Bronchial epithelial cell (primary cell): ENCODE measurements at regions not wholly inside any gene's neighbourhood (a gene's known extent, or its start where the extent isn't known, plus 50 kb on each side); places are given as distances from the start of the nearest gene placed in this dataset.
"Not testable (repeated sequence)": the region's sequence is repeated elsewhere in the genome, so short reads cannot be mapped to it uniquely, and the experiment has no call there.

Experiments
- DNase-seq: peaks from one replicate; pipeline ENCODE4 v3.0.0-alpha.2; 2010; ENCODE audit warnings: low read depth
- FAIRE-seq: peaks from 2 replicates; lab custom pipeline; 2011; peaks lifted over from hg19 to GRCh38; lab: Jason Lieb, UNC
- H3K27me3 ChIP-seq: 2 replicates; pipeline ENCODE4 v1.5.1; 2011; ENCODE audit warnings: low read length; ENCODE audit not compliant: control insufficient read depth, insufficient read depth
- H3K36me3 ChIP-seq: 2 replicates; pipeline ENCODE4 v1.5.1; 2011; ENCODE audit warnings: low read length; ENCODE audit not compliant: control insufficient read depth, insufficient read depth
- H3K4me3 ChIP-seq: 2 replicates; pipeline ENCODE4 v1.5.1; 2011; ENCODE audit warnings: mild to moderate bottlenecking, low read depth, low read length, control low read depth
- TF ChIP-seq, protein P1 (sequence below): IDR thresholded peaks from 2 replicates; pipeline ENCODE4 v1.5.1; 2011; ENCODE audit warnings: mild to moderate bottlenecking, moderate library complexity, low read length, control low read depth, inconsistent platforms; ENCODE audit not compliant: insufficient read depth, severe bottlenecking

- H3K27me3 ChIP-seq, result no peaks in the 10 kb centered on the region
- no peaks in the 10 kb centered on the region for H3K36me3 ChIP-seq
- H3K4me3 ChIP-seq, result no peak overlapping the region
- DNase-seq (peak; percentile 5), FAIRE-seq (no peak)
- TF ChIP-seq, protein P1, sequence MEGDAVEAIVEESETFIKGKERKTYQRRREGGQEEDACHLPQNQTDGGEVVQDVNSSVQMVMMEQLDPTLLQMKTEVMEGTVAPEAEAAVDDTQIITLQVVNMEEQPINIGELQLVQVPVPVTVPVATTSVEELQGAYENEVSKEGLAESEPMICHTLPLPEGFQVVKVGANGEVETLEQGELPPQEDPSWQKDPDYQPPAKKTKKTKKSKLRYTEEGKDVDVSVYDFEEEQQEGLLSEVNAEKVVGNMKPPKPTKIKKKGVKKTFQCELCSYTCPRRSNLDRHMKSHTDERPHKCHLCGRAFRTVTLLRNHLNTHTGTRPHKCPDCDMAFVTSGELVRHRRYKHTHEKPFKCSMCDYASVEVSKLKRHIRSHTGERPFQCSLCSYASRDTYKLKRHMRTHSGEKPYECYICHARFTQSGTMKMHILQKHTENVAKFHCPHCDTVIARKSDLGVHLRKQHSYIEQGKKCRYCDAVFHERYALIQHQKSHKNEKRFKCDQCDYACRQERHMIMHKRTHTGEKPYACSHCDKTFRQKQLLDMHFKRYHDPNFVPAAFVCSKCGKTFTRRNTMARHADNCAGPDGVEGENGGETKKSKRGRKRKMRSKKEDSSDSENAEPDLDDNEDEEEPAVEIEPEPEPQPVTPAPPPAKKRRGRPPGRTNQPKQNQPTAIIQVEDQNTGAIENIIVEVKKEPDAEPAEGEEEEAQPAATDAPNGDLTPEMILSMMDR, result no peak
Observed at GRCh38 chr21:39004634-39005501, 178.4 kb downstream of the PSMG1 start.

GRCh38 chr21:39003982-39004633 is 179.1 kb downstream of the PSMG1 start:
- TF ChIP-seq, protein P1, result no peak
- DNase-seq (peak; percentile 28), FAIRE-seq (peak; percentile 52)
- H3K27me3 ChIP-seq, result no peaks in the 10 kb centered on the region
- no peak overlapping the region for H3K4me3 ChIP-seq
- no peaks in the 10 kb centered on the region for H3K36me3 ChIP-seq

DNA sequence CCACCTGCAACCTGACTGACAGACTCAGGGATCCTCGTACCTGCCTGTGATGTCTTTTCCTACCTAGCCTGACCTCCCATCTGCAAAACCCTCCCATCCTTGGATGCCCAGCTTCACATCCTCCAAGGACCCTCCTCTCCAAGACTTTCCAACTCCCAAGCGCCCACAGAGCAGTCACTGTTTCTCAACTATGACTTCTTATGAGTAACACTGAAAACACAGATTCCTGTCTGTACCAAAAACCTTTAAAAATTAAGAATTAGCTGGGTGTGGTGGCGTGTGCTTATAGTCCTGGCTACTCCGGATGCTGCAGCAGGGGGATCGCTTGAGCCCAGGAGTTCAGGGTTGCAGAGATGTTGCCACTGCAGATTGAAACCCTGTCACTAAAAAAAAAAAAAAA is 181.9 kb downstream of the PSMG1 start:
- DNase-seq (no peak), FAIRE-seq (no peak)
- TF ChIP-seq, protein P1, result no peak
- Histone ChIP-seq H3K36me3 (no peaks in the 10 kb centered on the region), H3K4me3 (no peak overlapping the region), H3K27me3 (no peaks in the 10 kb centered on the region)

DNA sequence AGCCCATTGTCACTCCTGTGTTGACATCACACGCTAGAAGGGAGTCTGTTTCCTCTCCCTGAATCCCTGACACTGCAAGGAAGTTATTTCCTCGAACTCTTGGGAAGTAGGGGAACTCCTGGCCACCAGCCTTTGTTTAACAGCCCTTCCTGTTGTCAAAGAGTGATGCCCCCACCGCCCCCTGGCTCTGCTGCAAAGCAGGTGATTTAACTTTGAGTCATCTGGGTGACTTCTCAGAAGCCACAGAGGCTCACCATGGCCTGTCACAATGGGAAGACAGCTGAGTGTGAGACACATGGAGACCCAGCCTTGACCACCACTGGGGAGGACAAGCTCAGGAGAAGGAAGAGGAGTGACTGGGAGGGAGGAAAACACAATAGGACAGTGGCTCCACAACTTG is 182.8 kb downstream of the PSMG1 start:
- Histone ChIP-seq H3K36me3 (no peaks in the 10 kb centered on the region), H3K4me3 (no peak overlapping the region), H3K27me3 (no peaks in the 10 kb centered on the region)
- FAIRE-seq (no peak), DNase-seq (peak; percentile 63)
- TF ChIP-seq, protein P1, result no peak

GRCh38 chr21:38999161-38999560 is 184.1 kb downstream of the PSMG1 start:
- FAIRE-seq (no peak), DNase-seq (peak; percentile 9)
- TF ChIP-seq, protein P1, result no peak
- Histone ChIP-seq H3K4me3 (no peak overlapping the region), H3K36me3 (no peaks in the 10 kb centered on the region), H3K27me3 (no peaks in the 10 kb centered on the region)

GRCh38 chr21:38998281-38998680 is 185.0 kb downstream of the PSMG1 start:
- FAIRE-seq, H3K36me3 ChIP-seq, H3K27me3 ChIP-seq, H3K4me3 ChIP-seq, DNase-seq: not testable (repeated sequence)

GRCh38 chr21:38997843-38998175 is 185.4 kb downstream of the PSMG1 start:
- H3K27me3 ChIP-seq, FAIRE-seq, DNase-seq, H3K36me3 ChIP-seq, H3K4me3 ChIP-seq: not testable (repeated sequence)
